ENCODE measurements at regions not wholly inside any gene's neighbourhood (a gene's known extent, or its start where the extent isn't known, plus 50 kb on each side); places are given as distances from the start of the nearest gene placed in this dataset.

GRCh38 chr18:70683263-70683662 lies 394.4 kb downstream of the SOCS6 start:
- no peak overlapping the region for H3K27ac ChIP-seq
- no peak for TF ChIP-seq CTCF (IDR thresholded peaks at IDR 0.05)
- no peak for DNase-seq (ENCODE audit: low spot score)
- no peak overlapping the region for H3K4me3 ChIP-seq

- Histone ChIP-seq H3K27ac (no peak overlapping the region), H3K4me3 (no peak overlapping the region)
- DNase-seq (ENCODE audit: low spot score) = no peak
- TF ChIP-seq CTCF (IDR thresholded peaks at IDR 0.05) = no peak
These were observed 386.1 kb downstream of the SOCS6 start for GRCh38 chr18:70674896-70675295.

- no peak for DNase-seq (ENCODE audit: low spot score)
- Histone ChIP-seq H3K4me3 (no peak overlapping the region), H3K27ac (no peak overlapping the region)
- no peak for TF ChIP-seq CTCF (IDR thresholded peaks at IDR 0.05)
These were observed 385.0 kb downstream of the SOCS6 start for GRCh38 chr18:70673831-70674230.

GRCh38 chr18:70672581-70672980 lies 383.7 kb downstream of the SOCS6 start:
- Histone ChIP-seq H3K4me3 (no peak overlapping the region), H3K27ac (no peak overlapping the region)
- no peak for TF ChIP-seq CTCF (IDR thresholded peaks at IDR 0.05)
- DNase-seq (ENCODE audit: low spot score) = no peak

- no peak for DNase-seq (ENCODE audit: low spot score)
- no peak for TF ChIP-seq CTCF (IDR thresholded peaks at IDR 0.05)
- Histone ChIP-seq H3K4me3 (no peak overlapping the region), H3K27ac (no peak overlapping the region)
These were observed 383.2 kb downstream of the SOCS6 start for GRCh38 chr18:70671889-70672565.

- TF ChIP-seq CTCF (IDR thresholded peaks at IDR 0.05) = no peak
- H3K27ac ChIP-seq = no peak overlapping the region
- no peak for DNase-seq (ENCODE audit: low spot score)
- no peak overlapping the region for H3K4me3 ChIP-seq
These were observed 378.1 kb downstream of the SOCS6 start for GRCh38 chr18:70666936-70667335.

- no peak for TF ChIP-seq CTCF (IDR thresholded peaks at IDR 0.05)
- no peak overlapping the region for H3K4me3 ChIP-seq
- H3K27ac ChIP-seq = no peak overlapping the region
- DNase-seq (ENCODE audit: low spot score) = no peak
These were observed 374.3 kb downstream of the SOCS6 start for GRCh38 chr18:70663141-70663540.
